Trophoblast cell (in vitro differentiated cells and primary cell): ENCODE measurements at regions not wholly inside any gene's neighbourhood (a gene's known extent, or its start where the extent isn't known, plus 50 kb on each side); places are given as distances from the start of the nearest gene placed in this dataset.
"Not testable (repeated sequence)": the region's sequence is repeated elsewhere in the genome, so short reads cannot be mapped to it uniquely, and the experiment has no call there.

Source experiments
- DNase-seq, 2 donors: peaks; one replicate each; pipeline ENCODE4 v3.0.0-alpha.2; 2016
- H2AFZ ChIP-seq: 2 replicates; pipeline ENCODE4 v1.6.1; 2013; ENCODE audit warnings: low read length, moderate library complexity, mild to moderate bottlenecking; ENCODE audit not compliant: insufficient read depth, poor library complexity
- H2AK5ac ChIP-seq: 2 replicates; pipeline ENCODE4 v1.6.1; 2013; ENCODE audit warnings: mild to moderate bottlenecking, low read length
- H2BK120ac ChIP-seq: 2 replicates; pipeline ENCODE4 v1.6.1; 2013; ENCODE audit warnings: low read length, mild to moderate bottlenecking, moderate library complexity; ENCODE audit not compliant: insufficient read depth, poor library complexity
- H2BK12ac ChIP-seq: 2 replicates; pipeline ENCODE4 v1.6.1; 2013; ENCODE audit warnings: mild to moderate bottlenecking, low read length, moderate library complexity
- H2BK5ac ChIP-seq: 2 replicates; pipeline ENCODE4 v1.6.1; 2013; ENCODE audit warnings: low read length, low read depth, moderate library complexity, mild to moderate bottlenecking; ENCODE audit not compliant: poor library complexity
- H3K14ac ChIP-seq: 2 replicates; pipeline ENCODE4 v1.6.1; 2013; ENCODE audit warnings: mild to moderate bottlenecking, low read length
- H3K18ac ChIP-seq: 2 replicates; pipeline ENCODE4 v1.6.1; 2013; ENCODE audit warnings: mild to moderate bottlenecking, low read length
- H3K23ac ChIP-seq: 2 replicates; pipeline ENCODE4 v1.6.1; 2013; ENCODE audit warnings: low read length
- H3K27ac ChIP-seq: 2 replicates; pipeline ENCODE4 v1.5.1; 2013; ENCODE audit warnings: low read depth, mild to moderate bottlenecking, inconsistent platforms, low read length, moderate library complexity
- H3K27me3 ChIP-seq: 2 replicates; pipeline ENCODE4 v1.6.1; 2013; ENCODE audit warnings: inconsistent platforms, mild to moderate bottlenecking, low read length, moderate library complexity; ENCODE audit not compliant: insufficient read depth
- H3K36me3 ChIP-seq, 2 experiments: 1 replicate in 1 of 2; 2 replicates in 1 of 2; pipeline ENCODE4 v1.6.1; 2013; ENCODE audit warnings: low read length in 2 of 2, mild to moderate bottlenecking in 2 of 2, moderate library complexity in 1 of 2; ENCODE audit not compliant: insufficient read depth in 2 of 2, control insufficient read depth in 1 of 2
- H3K4ac ChIP-seq: 2 replicates; pipeline ENCODE4 v1.6.1; 2013; ENCODE audit warnings: low read depth, mild to moderate bottlenecking, low read length, moderate library complexity
- H3K4me1 ChIP-seq, 2 experiments: 1 replicate in 1 of 2; 2 replicates in 1 of 2; pipeline ENCODE4 v1.6.1; 2013; ENCODE audit warnings: low read length in 2 of 2, mild to moderate bottlenecking in 2 of 2, moderate library complexity in 1 of 2; ENCODE audit not compliant: insufficient read depth in 2 of 2, control insufficient read depth in 1 of 2
- H3K4me2 ChIP-seq: 2 replicates; pipeline ENCODE4 v1.6.1; 2013; ENCODE audit warnings: inconsistent platforms, mild to moderate bottlenecking, low read length, moderate library complexity
- H3K4me3 ChIP-seq: 2 replicates; pipeline ENCODE4 v1.5.1; 2013; ENCODE audit warnings: mild to moderate bottlenecking, low read depth, low read length, inconsistent platforms
- H3K79me1 ChIP-seq: one replicate; pipeline ENCODE4 v1.6.1; 2013; ENCODE audit warnings: low read length
- H3K79me2 ChIP-seq: 2 replicates; pipeline ENCODE4 v1.6.1; 2013; ENCODE audit warnings: low read length, mild to moderate bottlenecking; ENCODE audit not compliant: control insufficient read depth, insufficient read depth, poor library complexity
- H3K9ac ChIP-seq: 2 replicates; pipeline ENCODE4 v1.6.1; 2013; ENCODE audit warnings: mild to moderate bottlenecking, low read length
- H3K9me3 ChIP-seq: 2 replicates; pipeline ENCODE4 v1.6.1; 2013; ENCODE audit warnings: low read depth, mild to moderate bottlenecking, control low read depth, inconsistent platforms, low read length; ENCODE audit not compliant: insufficient read depth
- H4K12ac ChIP-seq: 2 replicates; pipeline ENCODE4 v1.6.1; 2013; ENCODE audit warnings: low read depth, mild to moderate bottlenecking, low read length, moderate library complexity
- H4K8ac ChIP-seq: 2 replicates; pipeline ENCODE4 v1.6.1; 2013; ENCODE audit warnings: low read depth, mild to moderate bottlenecking, low read length, moderate library complexity
- H4K91ac ChIP-seq: one replicate; pipeline ENCODE4 v1.6.1; 2013; ENCODE audit warnings: low read depth, mild to moderate bottlenecking, low read length, moderate library complexity
- WGBS: extraction: QIAGEN DNeasy Blood & Tissue Kit; methylation state at CpG from one replicate; pipeline ENCODE4 v1.1.7; 2013; ENCODE audit warnings: missing lambda C conversion rate; ENCODE audit not compliant: insufficient read length, insufficient coverage; ENCODE audit errors: extremely low coverage; 5-methylcytosine and 5-hydroxymethylcytosine counted together

GRCh38 chr22:26949193-26949592 is 291.8 kb downstream of the MIAT start:
- no peak overlapping the region for H4K91ac ChIP-seq
- WGBS, result no CpG with 5 or more reads among the region's 3 CpGs
- no peak overlapping the region for H2BK5ac ChIP-seq
- DNase-seq, result peak in 1 of 2 donors; percentile 2
- H2BK120ac ChIP-seq, result no peak overlapping the region
- no peak overlapping the region for H3K18ac ChIP-seq
- H3K9me3 ChIP-seq, result no peaks in the 10 kb centered on the region
- no peak overlapping the region for H4K8ac ChIP-seq
- no peak overlapping the region for H2BK12ac ChIP-seq
- no peaks in the 10 kb centered on the region for H3K79me2 ChIP-seq
- H3K4ac ChIP-seq, result no peak overlapping the region
- peaks cover 17% of the 10 kb centered on the region for H3K27me3 ChIP-seq
- H3K4me3 ChIP-seq, result no peak overlapping the region
- H3K27ac ChIP-seq, result no peak overlapping the region
- no peaks in the 10 kb centered on the region for H3K79me1 ChIP-seq
- H2AFZ ChIP-seq, result no peak overlapping the region
- H3K9ac ChIP-seq, result no peak overlapping the region
- H3K14ac ChIP-seq, result no peak overlapping the region
- H3K23ac ChIP-seq, result no peak overlapping the region
- no peak overlapping the region for H2AK5ac ChIP-seq
- H3K4me2 ChIP-seq, result no peak overlapping the region
- H4K12ac ChIP-seq, result no peak overlapping the region
- H3K36me3 ChIP-seq, result no peaks in the 10 kb centered on the region
- H3K4me1 ChIP-seq, result peaks cover 4 to 5% of the 10 kb centered on the region in 2 experiments

DNA sequence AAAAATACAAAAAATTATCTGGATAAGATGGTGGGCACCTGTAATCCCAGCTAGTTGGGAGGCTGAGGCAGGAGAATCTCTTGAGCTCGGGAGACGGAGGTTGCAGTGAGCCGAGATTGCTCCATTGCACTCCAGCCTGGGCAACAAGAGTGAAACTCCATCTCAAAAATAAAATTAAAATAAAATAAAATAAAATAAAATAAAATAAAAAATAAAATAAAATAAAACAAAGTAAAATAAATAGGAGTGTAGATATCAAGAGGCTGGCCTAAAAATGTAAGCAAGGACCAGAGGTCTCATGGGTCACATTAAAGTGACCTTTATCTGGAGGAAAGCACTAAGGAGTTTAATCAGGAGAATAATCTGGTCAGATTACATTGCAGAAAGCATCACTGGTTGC is 293.8 kb downstream of the MIAT start:
- H3K4me3 ChIP-seq, H2BK12ac ChIP-seq, H3K27ac ChIP-seq: not testable (repeated sequence)

DNA sequence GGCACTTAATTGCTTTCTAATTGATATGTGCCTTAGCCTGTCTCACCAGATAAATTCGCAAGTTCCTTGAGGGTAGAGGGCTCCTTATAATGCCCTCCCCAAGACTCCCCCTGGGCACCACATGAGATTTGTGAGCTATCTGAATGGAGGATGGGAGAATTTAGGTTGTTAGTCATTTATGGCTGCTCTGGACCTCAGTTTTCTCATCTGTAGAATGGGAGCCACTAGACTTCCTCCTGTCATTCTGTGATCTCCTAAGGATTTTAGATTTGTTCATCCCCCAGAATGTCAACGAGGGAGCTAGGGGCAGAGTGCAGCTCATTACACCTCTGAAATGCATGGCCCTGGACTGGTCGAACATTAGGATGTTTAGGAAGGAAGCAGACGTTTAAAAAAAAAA is 294.6 kb downstream of the MIAT start:
- no peak overlapping the region for H2AK5ac ChIP-seq
- H3K14ac ChIP-seq, result no peak overlapping the region
- no peak overlapping the region for H3K4me3 ChIP-seq
- H3K4me1 ChIP-seq, result no peaks in the 10 kb centered on the region
- no peak overlapping the region for H4K91ac ChIP-seq
- H4K8ac ChIP-seq, result no peak overlapping the region
- no peak overlapping the region for H2AFZ ChIP-seq
- no peak overlapping the region for H3K4ac ChIP-seq
- H3K18ac ChIP-seq, result no peak overlapping the region
- H3K79me1 ChIP-seq, result no peaks in the 10 kb centered on the region
- no peak overlapping the region for H4K12ac ChIP-seq
- H3K36me3 ChIP-seq, result no peaks in the 10 kb centered on the region
- no peaks in the 10 kb centered on the region for H3K9me3 ChIP-seq
- no peak overlapping the region for H3K9ac ChIP-seq
- no peak overlapping the region for H2BK120ac ChIP-seq
- no peak overlapping the region for H2BK12ac ChIP-seq
- no peak overlapping the region for H3K23ac ChIP-seq
- no CpG with 5 or more reads among the region's 4 CpGs for WGBS
- H3K4me2 ChIP-seq, result no peak overlapping the region
- peaks cover 18% of the 10 kb centered on the region for H3K27me3 ChIP-seq
- H2BK5ac ChIP-seq, result no peak overlapping the region
- H3K79me2 ChIP-seq, result no peaks in the 10 kb centered on the region
- no peak for DNase-seq
- H3K27ac ChIP-seq, result no peak overlapping the region

More for the DNA sequence above, 293.8 kb downstream of the MIAT start:
- not testable (repeated sequence) for H3K23ac ChIP-seq, H3K79me1 ChIP-seq, H3K9ac ChIP-seq, H3K18ac ChIP-seq, H2BK5ac ChIP-seq, H4K12ac ChIP-seq, H2AK5ac ChIP-seq, H3K14ac ChIP-seq, H2BK120ac ChIP-seq, H2AFZ ChIP-seq, H3K9me3 ChIP-seq, H3K4ac ChIP-seq, H3K4me1 ChIP-seq, H3K36me3 ChIP-seq, H3K79me2 ChIP-seq, DNase-seq, H4K91ac ChIP-seq, H3K4me2 ChIP-seq, H4K8ac ChIP-seq
- no CpG with 5 or more reads among the region's 3 CpGs for WGBS
- peaks cover 18% of the 10 kb centered on the region for H3K27me3 ChIP-seq

GRCh38 chr22:26952451-26953011 is 295.1 kb downstream of the MIAT start:
- H3K9ac ChIP-seq, result no peak overlapping the region
- H3K4me3 ChIP-seq, result no peak overlapping the region

More at GRCh38 chr22:26952451-26953011, 295.1 kb downstream of the MIAT start:
- no peak overlapping the region for H4K12ac ChIP-seq
- H3K36me3 ChIP-seq, result no peaks in the 10 kb centered on the region
- no peak overlapping the region for H2BK120ac ChIP-seq
- no peak overlapping the region for H3K27ac ChIP-seq
- no peak overlapping the region for H3K18ac ChIP-seq
- no peak overlapping the region for H4K8ac ChIP-seq
- H2BK12ac ChIP-seq, result no peak overlapping the region
- H3K27me3 ChIP-seq, result peaks cover 18% of the 10 kb centered on the region
- no peak overlapping the region for H3K4ac ChIP-seq
- DNase-seq, result no peak
- H3K79me1 ChIP-seq, result no peaks in the 10 kb centered on the region
- no peak overlapping the region for H2BK5ac ChIP-seq
- H3K9me3 ChIP-seq, result no peaks in the 10 kb centered on the region
- WGBS, result no CpG with 5 or more reads among the region's 15 CpGs
- H3K4me1 ChIP-seq, result no peaks in the 10 kb centered on the region
- H3K79me2 ChIP-seq, result no peaks in the 10 kb centered on the region
- no peak overlapping the region for H3K4me2 ChIP-seq
- no peak overlapping the region for H3K14ac ChIP-seq
- H2AK5ac ChIP-seq, result no peak overlapping the region
- H4K91ac ChIP-seq, result no peak overlapping the region
- peak overlapping the region; percentile 27 for H3K23ac ChIP-seq
- no peak overlapping the region for H2AFZ ChIP-seq
